Stromal cell of bone marrow (primary cell): ENCODE measurements at regions not wholly inside any gene's neighbourhood (a gene's known extent, or its start where the extent isn't known, plus 50 kb on each side); places are given as distances from the start of the nearest gene placed in this dataset.

Source experiments
- DNase-seq: peaks from one replicate; pipeline ENCODE4 v3.0.0-alpha.2; 2012; ENCODE audit warnings: low read depth

GRCh38 chr9:93730217-93730616 lies 153.8 kb downstream of the PHF2 start:
- DNase-seq = no peak
